GM23338 (cell line): ENCODE measurements at regions not wholly inside any gene's neighbourhood (a gene's known extent, or its start where the extent isn't known, plus 50 kb on each side); places are given as distances from the start of the nearest gene placed in this dataset.

ENCODE experiments used
- ATAC-seq: fragments of 200-7000 bp; cut with Tn5 transposase; 3 replicates; pipeline ENCODE4 v1.9.1; 2020
- DNase-seq: peaks from one replicate; pipeline ENCODE4 v3.0.0-alpha.2; 2015; ENCODE audit warnings: low spot score
- H2AFZ ChIP-seq: fragments of 200-600 bp; sonication (generic); 2 replicates; pipeline ENCODE4 v1.8.0; 2016; ENCODE audit warnings: antibody characterized with exemption, mild to moderate bottlenecking, moderate library complexity
- H3F3A ChIP-seq: fragments of 200-600 bp; sonication (generic); replicated peaks from 2 replicates; pipeline ENCODE4 v1.8.0; 2017; ENCODE audit warnings: antibody characterized with exemption, mixed run types, low read depth
- H3K27ac ChIP-seq: fragments of 200-600 bp; sonication (generic); 2 replicates; pipeline ENCODE4 v1.6.1; 2016; ENCODE audit warnings: low read depth
- H3K27me3 ChIP-seq: fragments of 200-600 bp; sonication (generic); 2 replicates; pipeline ENCODE4 v1.8.0; 2016; ENCODE audit warnings: mild to moderate bottlenecking, mixed run types, moderate library complexity; ENCODE audit not compliant: insufficient read depth
- H3K36me3 ChIP-seq: fragments of 200-600 bp; sonication (generic); 2 replicates; pipeline ENCODE4 v1.8.0; 2016; ENCODE audit warnings: mild to moderate bottlenecking; ENCODE audit not compliant: insufficient read depth
- H3K4me1 ChIP-seq: fragments of 200-600 bp; sonication (generic); 2 replicates; pipeline ENCODE4 v1.8.0; 2016; ENCODE audit warnings: mild to moderate bottlenecking, moderate library complexity; ENCODE audit not compliant: insufficient read depth
- H3K4me2 ChIP-seq: fragments of 200-600 bp; sonication (generic); 2 replicates; pipeline ENCODE4 v1.7.1; 2017; ENCODE audit warnings: mixed run types
- H3K4me3 ChIP-seq: fragments of 200-600 bp; sonication (generic); 2 replicates; pipeline ENCODE4 v1.6.1; 2016; ENCODE audit warnings: mixed run types
- H3K79me2 ChIP-seq: fragments of 200-600 bp; sonication (generic); replicated peaks from 2 replicates; pipeline ENCODE4 v1.8.0; 2017; ENCODE audit warnings: mild to moderate bottlenecking; ENCODE audit not compliant: insufficient read depth
- H3K9me2 ChIP-seq: fragments of 200-600 bp; sonication (generic); 2 replicates; pipeline ENCODE4 v1.8.0; 2017; ENCODE audit not compliant: insufficient read depth
- H4K20me1 ChIP-seq: fragments of 200-600 bp; sonication (generic); replicated peaks from 2 replicates; pipeline ENCODE4 v1.8.0; 2017; ENCODE audit warnings: mild to moderate bottlenecking; ENCODE audit not compliant: insufficient read depth
- H3K27ac Mint-ChIP-seq: 2 replicates; pipeline ENCODE4 v1.8.0; 2020; ENCODE audit warnings: inconsistent platforms, mild to moderate bottlenecking, moderate library complexity, mixed read lengths
- H3K27me3 Mint-ChIP-seq: 3 replicates; pipeline ENCODE4 v1.8.0; 2022; ENCODE audit warnings: low read depth, mild to moderate bottlenecking, moderate library complexity, mixed read lengths, inconsistent platforms; ENCODE audit not compliant: insufficient read depth, poor library complexity
- H3K36me3 Mint-ChIP-seq: 3 replicates; pipeline ENCODE4 v1.8.0; 2021; ENCODE audit warnings: low read depth, mild to moderate bottlenecking, inconsistent platforms, moderate library complexity, mixed read lengths
- H3K4me1 Mint-ChIP-seq: 3 replicates; pipeline ENCODE4 v1.8.0; 2020; ENCODE audit warnings: mild to moderate bottlenecking, inconsistent platforms, mixed read lengths
- H3K4me3 Mint-ChIP-seq: 3 replicates; pipeline ENCODE4 v1.8.0; 2021; ENCODE audit warnings: moderate library complexity, mild to moderate bottlenecking, inconsistent platforms, mixed read lengths
- H3K9me3 Mint-ChIP-seq: 3 replicates; pipeline ENCODE4 v1.8.0; 2020; ENCODE audit warnings: moderate library complexity, mild to moderate bottlenecking, inconsistent platforms, mixed read lengths
- CREB1 ChIP-seq: fragments of 250-450 bp; sonication (Bioruptor Pico); IDR thresholded peaks from 2 replicates; pipeline ENCODE4 v1.5.0; 2020; ENCODE audit warnings: low read depth, mild to moderate bottlenecking, moderate library complexity
- ETS1 ChIP-seq: IDR thresholded peaks from 2 replicates; pipeline ENCODE4 v1.6.1; 2016; ENCODE audit warnings: antibody characterized with exemption
- EZH2 ChIP-seq: fragments of 200-600 bp; sonication (generic); IDR thresholded peaks from one replicate; pipeline ENCODE4 v1.8.0; 2017; ENCODE audit warnings: antibody characterized with exemption, mild to moderate bottlenecking, low read depth; ENCODE audit not compliant: unreplicated experiment
- EZH2phosphoT487 ChIP-seq: fragments of 200-600 bp; sonication (generic); IDR thresholded peaks from one replicate; pipeline ENCODE4 v1.8.1; 2018; ENCODE audit warnings: antibody characterized with exemption; ENCODE audit not compliant: unreplicated experiment
- JUNB ChIP-seq: IDR thresholded peaks from one replicate; pipeline ENCODE4 v1.6.1; 2016; ENCODE audit warnings: antibody characterized with exemption; ENCODE audit not compliant: unreplicated experiment
- NANOG ChIP-seq: IDR thresholded peaks from 2 replicates; pipeline ENCODE4 v1.6.1; 2016; ENCODE audit warnings: antibody characterized with exemption, borderline replicate concordance
- POLR2AphosphoS5 ChIP-seq: IDR thresholded peaks from 2 replicates; pipeline ENCODE4 v1.6.1; 2016; ENCODE audit warnings: antibody characterized with exemption, low read depth
- STAT1 ChIP-seq: IDR thresholded peaks from one replicate; pipeline ENCODE4 v1.6.1; 2016; ENCODE audit warnings: antibody characterized with exemption; ENCODE audit not compliant: unreplicated experiment
- ZNF114 ChIP-seq: fragments of 250-450 bp; sonication (Bioruptor Pico); IDR thresholded peaks from 2 replicates; pipeline ENCODE4 v1.5.0; 2020; ENCODE audit warnings: mild to moderate bottlenecking, moderate library complexity
- ZNF462 ChIP-seq: fragments of 250-450 bp; sonication (Bioruptor Pico); IDR thresholded peaks from 2 replicates; pipeline ENCODE4 v1.5.0; 2020; ENCODE audit warnings: mild to moderate bottlenecking, moderate library complexity

DNA sequence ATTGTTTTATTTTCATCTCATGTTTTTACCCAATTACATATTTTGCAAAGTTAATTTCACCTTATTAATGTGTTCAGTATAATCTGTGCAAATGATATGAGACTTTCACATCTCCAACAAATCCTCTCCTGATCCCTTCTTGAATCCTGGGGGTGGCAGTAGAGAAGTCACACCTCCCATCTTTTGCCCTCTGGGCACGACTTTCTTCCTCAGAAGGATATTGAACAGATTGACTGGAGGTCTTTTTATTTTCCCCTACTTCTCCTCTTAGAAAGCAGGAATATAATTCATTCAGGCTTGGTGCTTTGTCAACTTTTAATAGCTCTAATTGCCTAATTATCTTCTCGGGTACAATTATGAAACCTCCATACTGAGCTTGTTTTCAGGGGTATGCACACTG, 1037.1 kb upstream of the NUDT12 start:
- no peak for ATAC-seq
- Mint-ChIP-seq H3K27me3 (peaks cover 2% of the 10 kb centered on the region), H3K4me3 (no peak overlapping the region), H3K36me3 (no peaks in the 10 kb centered on the region; the same call in 2 of the 3 replicates), H3K9me3 (peaks cover 6% of the 10 kb centered on the region), H3K4me1 (no peaks in the 10 kb centered on the region), H3K27ac (no peak overlapping the region)
- Histone ChIP-seq H3K27ac (no peak overlapping the region), H3K4me1 (no peaks in the 10 kb centered on the region), H3K79me2 (no peaks in the 10 kb centered on the region), H3F3A (no peaks in the 10 kb centered on the region), H3K4me3 (no peak overlapping the region), H4K20me1 (no peaks in the 10 kb centered on the region), H3K36me3 (0 out of 2 replicates have a peak, but pooled peaks cover 4% of the 10 kb centered on the region), H3K4me2 (no peak overlapping the region), H3K27me3 (no peaks in the 10 kb centered on the region), H3K9me2 (peaks cover 5% of the 10 kb centered on the region), H2AFZ (no peak overlapping the region)
- no peak for DNase-seq
- no peak for TF ChIP-seq NANOG
- TF ChIP-seq EZH2 = no peak
- TF ChIP-seq ZNF114 (CRISPR knock-in tag) = no peak
- TF ChIP-seq EZH2phosphoT487 = no peak
- TF ChIP-seq STAT1 = no peak
- no peak for TF ChIP-seq CREB1 (CRISPR knock-in tag)
- TF ChIP-seq JUNB = no peak

DNA sequence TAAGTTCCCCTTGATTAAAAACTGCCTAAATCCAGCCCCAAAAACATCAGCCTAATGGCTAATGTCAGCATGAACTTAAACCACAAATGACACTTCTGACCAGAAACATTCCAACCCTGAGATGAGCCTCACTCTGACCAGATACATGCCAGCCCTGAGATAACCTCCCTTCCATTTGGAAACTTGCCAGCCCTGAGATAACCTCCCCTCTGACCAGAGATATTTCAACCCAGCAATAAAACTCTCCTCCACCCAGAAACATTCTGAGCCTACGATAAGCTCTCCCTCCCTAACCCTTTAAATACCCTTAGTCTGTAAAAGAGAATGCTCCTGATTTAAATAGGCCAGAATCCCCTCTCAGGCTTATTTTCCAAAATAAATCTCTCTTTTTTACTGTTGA, 1035.7 kb upstream of the NUDT12 start:
- H3K4me3 ChIP-seq = no peak overlapping the region
- Mint-ChIP-seq H3K27ac (no peak overlapping the region), H3K36me3 (no peaks in the 10 kb centered on the region; the same call in 2 of the 3 replicates), H3K4me3 (no peak overlapping the region), H3K9me3 (peaks cover 6% of the 10 kb centered on the region), H3K27me3 (peaks cover 2% of the 10 kb centered on the region), H3K4me1 (no peaks in the 10 kb centered on the region)
- H3K9me2 ChIP-seq = peaks cover 9% of the 10 kb centered on the region
- H4K20me1 ChIP-seq = no peaks in the 10 kb centered on the region
- TF ChIP-seq POLR2AphosphoS5 = no peak
- TF ChIP-seq CREB1 (CRISPR knock-in tag) = no peak
- no peak for TF ChIP-seq NANOG
- TF ChIP-seq ETS1 = no peak
- no peak for TF ChIP-seq ZNF462 (CRISPR knock-in tag)
- no peak for TF ChIP-seq STAT1
- no peak for TF ChIP-seq EZH2phosphoT487
- TF ChIP-seq EZH2 = no peak
- H3K36me3 ChIP-seq = 0 out of 2 replicates have a peak, but pooled peaks cover 4% of the 10 kb centered on the region
- DNase-seq = no peak
- H3K4me1 ChIP-seq = no peaks in the 10 kb centered on the region
- H3K27ac ChIP-seq = no peak overlapping the region
- no peak for ATAC-seq
- H3K79me2 ChIP-seq = no peaks in the 10 kb centered on the region
- H3K27me3 ChIP-seq = no peaks in the 10 kb centered on the region
- H3F3A ChIP-seq = no peaks in the 10 kb centered on the region
- no peak overlapping the region for H3K4me2 ChIP-seq
- no peak overlapping the region for H2AFZ ChIP-seq
